ENCODE measurements at regions not wholly inside any gene's neighbourhood (a gene's known extent, or its start where the extent isn't known, plus 50 kb on each side); places are given as distances from the start of the nearest gene placed in this dataset.

DNA sequence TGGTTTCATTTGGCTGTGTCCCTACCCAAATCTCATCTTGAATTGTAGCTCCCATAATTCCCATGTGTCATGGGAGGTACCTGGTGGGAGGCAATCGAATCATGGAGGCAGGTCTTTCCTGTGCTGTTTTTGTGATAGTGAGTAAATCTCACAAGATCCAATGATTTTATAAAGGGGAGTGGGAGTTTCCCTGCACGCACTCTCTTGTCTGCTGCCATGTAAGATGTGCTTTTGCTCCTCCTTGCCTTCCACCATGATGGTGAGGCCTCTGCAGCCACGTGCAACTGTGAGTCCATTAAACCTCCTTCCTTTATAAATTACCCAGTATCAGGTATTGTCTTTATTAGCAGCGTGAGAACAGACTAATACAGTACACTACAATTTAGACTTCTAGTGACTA, 67.5 kb upstream of the LINC01488 start:
- H3K4me1 Mint-ChIP-seq = peaks cover 8% of the 10 kb centered on the region
- H3K36me3 Mint-ChIP-seq = peaks cover 5% of the 10 kb centered on the region; the same call in 1 of the 2 replicates
- no peak for TF ChIP-seq NR1H2 (CRISPR knock-in tag; IDR thresholded peaks at IDR 0.05)
- TF ChIP-seq, protein P1, sequence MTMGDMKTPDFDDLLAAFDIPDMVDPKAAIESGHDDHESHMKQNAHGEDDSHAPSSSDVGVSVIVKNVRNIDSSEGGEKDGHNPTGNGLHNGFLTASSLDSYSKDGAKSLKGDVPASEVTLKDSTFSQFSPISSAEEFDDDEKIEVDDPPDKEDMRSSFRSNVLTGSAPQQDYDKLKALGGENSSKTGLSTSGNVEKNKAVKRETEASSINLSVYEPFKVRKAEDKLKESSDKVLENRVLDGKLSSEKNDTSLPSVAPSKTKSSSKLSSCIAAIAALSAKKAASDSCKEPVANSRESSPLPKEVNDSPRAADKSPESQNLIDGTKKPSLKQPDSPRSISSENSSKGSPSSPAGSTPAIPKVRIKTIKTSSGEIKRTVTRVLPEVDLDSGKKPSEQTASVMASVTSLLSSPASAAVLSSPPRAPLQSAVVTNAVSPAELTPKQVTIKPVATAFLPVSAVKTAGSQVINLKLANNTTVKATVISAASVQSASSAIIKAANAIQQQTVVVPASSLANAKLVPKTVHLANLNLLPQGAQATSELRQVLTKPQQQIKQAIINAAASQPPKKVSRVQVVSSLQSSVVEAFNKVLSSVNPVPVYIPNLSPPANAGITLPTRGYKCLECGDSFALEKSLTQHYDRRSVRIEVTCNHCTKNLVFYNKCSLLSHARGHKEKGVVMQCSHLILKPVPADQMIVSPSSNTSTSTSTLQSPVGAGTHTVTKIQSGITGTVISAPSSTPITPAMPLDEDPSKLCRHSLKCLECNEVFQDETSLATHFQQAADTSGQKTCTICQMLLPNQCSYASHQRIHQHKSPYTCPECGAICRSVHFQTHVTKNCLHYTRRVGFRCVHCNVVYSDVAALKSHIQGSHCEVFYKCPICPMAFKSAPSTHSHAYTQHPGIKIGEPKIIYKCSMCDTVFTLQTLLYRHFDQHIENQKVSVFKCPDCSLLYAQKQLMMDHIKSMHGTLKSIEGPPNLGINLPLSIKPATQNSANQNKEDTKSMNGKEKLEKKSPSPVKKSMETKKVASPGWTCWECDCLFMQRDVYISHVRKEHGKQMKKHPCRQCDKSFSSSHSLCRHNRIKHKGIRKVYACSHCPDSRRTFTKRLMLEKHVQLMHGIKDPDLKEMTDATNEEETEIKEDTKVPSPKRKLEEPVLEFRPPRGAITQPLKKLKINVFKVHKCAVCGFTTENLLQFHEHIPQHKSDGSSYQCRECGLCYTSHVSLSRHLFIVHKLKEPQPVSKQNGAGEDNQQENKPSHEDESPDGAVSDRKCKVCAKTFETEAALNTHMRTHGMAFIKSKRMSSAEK (CRISPR knock-in tag; IDR thresholded peaks at IDR 0.05; ENCODE audit: borderline replicate concordance) = no peak
- TF ChIP-seq, protein P2, sequence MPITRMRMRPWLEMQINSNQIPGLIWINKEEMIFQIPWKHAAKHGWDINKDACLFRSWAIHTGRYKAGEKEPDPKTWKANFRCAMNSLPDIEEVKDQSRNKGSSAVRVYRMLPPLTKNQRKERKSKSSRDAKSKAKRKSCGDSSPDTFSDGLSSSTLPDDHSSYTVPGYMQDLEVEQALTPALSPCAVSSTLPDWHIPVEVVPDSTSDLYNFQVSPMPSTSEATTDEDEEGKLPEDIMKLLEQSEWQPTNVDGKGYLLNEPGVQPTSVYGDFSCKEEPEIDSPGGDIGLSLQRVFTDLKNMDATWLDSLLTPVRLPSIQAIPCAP (CRISPR knock-in tag; IDR thresholded peaks at IDR 0.05) = no peak
- TF ChIP-seq, protein P3, sequence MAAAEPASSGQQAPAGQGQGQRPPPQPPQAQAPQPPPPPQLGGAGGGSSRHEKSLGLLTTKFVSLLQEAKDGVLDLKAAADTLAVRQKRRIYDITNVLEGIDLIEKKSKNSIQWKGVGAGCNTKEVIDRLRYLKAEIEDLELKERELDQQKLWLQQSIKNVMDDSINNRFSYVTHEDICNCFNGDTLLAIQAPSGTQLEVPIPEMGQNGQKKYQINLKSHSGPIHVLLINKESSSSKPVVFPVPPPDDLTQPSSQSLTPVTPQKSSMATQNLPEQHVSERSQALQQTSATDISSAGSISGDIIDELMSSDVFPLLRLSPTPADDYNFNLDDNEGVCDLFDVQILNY (CRISPR knock-in tag; IDR thresholded peaks at IDR 0.05) = no peak
- TF ChIP-seq, protein P4, sequence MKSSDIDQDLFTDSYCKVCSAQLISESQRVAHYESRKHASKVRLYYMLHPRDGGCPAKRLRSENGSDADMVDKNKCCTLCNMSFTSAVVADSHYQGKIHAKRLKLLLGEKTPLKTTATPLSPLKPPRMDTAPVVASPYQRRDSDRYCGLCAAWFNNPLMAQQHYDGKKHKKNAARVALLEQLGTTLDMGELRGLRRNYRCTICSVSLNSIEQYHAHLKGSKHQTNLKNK (CRISPR knock-in tag; IDR thresholded peaks at IDR 0.05) = no peak
- no peak for TF ChIP-seq ZNF671 (CRISPR knock-in tag; IDR thresholded peaks at IDR 0.05)
- TF ChIP-seq ZNF121 (CRISPR knock-in tag; IDR thresholded peaks at IDR 0.05) = no peak
- no peak for TF ChIP-seq GABPB1 (CRISPR knock-in tag; IDR thresholded peaks at IDR 0.05)
- TF ChIP-seq SOX15 (CRISPR knock-in tag; IDR thresholded peaks at IDR 0.05) = no peak
- TF ChIP-seq RELA (CRISPR knock-in tag; IDR thresholded peaks at IDR 0.05; ENCODE audit: borderline replicate concordance) = no peak
- TF ChIP-seq, protein P5, sequence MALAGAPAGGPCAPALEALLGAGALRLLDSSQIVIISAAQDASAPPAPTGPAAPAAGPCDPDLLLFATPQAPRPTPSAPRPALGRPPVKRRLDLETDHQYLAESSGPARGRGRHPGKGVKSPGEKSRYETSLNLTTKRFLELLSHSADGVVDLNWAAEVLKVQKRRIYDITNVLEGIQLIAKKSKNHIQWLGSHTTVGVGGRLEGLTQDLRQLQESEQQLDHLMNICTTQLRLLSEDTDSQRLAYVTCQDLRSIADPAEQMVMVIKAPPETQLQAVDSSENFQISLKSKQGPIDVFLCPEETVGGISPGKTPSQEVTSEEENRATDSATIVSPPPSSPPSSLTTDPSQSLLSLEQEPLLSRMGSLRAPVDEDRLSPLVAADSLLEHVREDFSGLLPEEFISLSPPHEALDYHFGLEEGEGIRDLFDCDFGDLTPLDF (CRISPR knock-in tag; IDR thresholded peaks at IDR 0.05) = no peak
- no peak for TF ChIP-seq SMAD4 (CRISPR knock-in tag; IDR thresholded peaks at IDR 0.05)
- TF ChIP-seq, protein P6, sequence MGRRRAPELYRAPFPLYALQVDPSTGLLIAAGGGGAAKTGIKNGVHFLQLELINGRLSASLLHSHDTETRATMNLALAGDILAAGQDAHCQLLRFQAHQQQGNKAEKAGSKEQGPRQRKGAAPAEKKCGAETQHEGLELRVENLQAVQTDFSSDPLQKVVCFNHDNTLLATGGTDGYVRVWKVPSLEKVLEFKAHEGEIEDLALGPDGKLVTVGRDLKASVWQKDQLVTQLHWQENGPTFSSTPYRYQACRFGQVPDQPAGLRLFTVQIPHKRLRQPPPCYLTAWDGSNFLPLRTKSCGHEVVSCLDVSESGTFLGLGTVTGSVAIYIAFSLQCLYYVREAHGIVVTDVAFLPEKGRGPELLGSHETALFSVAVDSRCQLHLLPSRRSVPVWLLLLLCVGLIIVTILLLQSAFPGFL (CRISPR knock-in tag; IDR thresholded peaks at IDR 0.05; ENCODE audit: borderline replicate concordance) = no peak
- TF ChIP-seq, protein P7, sequence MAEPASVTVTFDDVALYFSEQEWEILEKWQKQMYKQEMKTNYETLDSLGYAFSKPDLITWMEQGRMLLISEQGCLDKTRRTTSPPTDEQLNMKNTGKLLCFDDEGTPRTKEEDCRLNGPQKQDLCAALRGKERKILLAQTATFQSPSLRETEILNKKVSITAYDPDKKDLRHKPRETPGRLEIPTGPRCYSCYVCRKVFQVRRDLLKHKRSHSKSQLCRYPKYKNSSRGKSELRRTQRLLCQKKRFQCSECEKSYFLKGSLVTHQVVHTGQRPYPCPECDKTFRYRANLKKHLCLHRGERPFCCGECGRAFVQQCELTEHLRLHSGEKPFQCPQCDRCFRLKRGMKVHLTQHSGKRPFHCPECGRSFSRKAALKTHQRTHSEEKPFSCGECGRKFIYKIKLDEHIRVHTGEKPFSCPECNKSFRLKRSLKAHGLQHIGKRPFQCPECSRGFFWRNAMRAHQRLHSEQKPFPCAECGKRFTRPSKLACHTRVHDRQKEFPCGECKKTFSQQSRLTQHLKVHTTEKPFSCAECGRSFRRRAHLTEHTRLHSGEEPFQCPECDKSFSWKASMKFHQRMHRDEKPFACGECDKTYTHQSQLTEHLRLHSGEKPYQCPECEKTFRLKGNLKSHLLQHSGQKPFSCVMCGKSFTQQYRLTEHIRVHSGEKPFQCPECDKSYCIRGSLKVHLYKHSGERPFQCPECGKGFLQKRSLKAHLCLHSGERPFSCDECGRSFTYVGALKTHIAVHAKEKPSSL (CRISPR knock-in tag; conservative IDR thresholded peaks at IDR 0.05) = no peak
- TF ChIP-seq ESRRA (CRISPR knock-in tag; IDR thresholded peaks at IDR 0.05; ENCODE audit: borderline replicate concordance) = no peak
- no peak for TF ChIP-seq PRRX2 (CRISPR knock-in tag; IDR thresholded peaks at IDR 0.05)
- TF ChIP-seq, protein P8, sequence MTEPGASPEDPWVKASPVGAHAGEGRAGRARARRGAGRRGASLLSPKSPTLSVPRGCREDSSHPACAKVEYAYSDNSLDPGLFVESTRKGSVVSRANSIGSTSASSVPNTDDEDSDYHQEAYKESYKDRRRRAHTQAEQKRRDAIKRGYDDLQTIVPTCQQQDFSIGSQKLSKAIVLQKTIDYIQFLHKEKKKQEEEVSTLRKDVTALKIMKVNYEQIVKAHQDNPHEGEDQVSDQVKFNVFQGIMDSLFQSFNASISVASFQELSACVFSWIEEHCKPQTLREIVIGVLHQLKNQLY (CRISPR knock-in tag; IDR thresholded peaks at IDR 0.05) = no peak
- TF ChIP-seq CBFB (CRISPR knock-in tag; IDR thresholded peaks at IDR 0.05; ENCODE audit: low read depth) = no peak
- no peak for TF ChIP-seq IRF2 (CRISPR knock-in tag; IDR thresholded peaks at IDR 0.05; ENCODE audit: borderline replicate concordance, low read depth)
- TF ChIP-seq ZNF416 (CRISPR knock-in tag; IDR thresholded peaks at IDR 0.05) = no peak
- no peak overlapping the region for H3K27ac Mint-ChIP-seq
- no peak for DNase-seq (ENCODE audit: low spot score)
- CTCF ChIA-PET = no interaction called here
- H3K27me3 Mint-ChIP-seq (ENCODE audit: low read depth) = no peaks in the 10 kb centered on the region
- no peak for ATAC-seq
- H3K4me3 Mint-ChIP-seq = no peak overlapping the region
- POLR2A ChIA-PET = no interaction called here
- H3K9me3 Mint-ChIP-seq = peaks cover 6% of the 10 kb centered on the region
